A549 (cell line): ENCODE measurements at regions not wholly inside any gene's neighbourhood (a gene's known extent, or its start where the extent isn't known, plus 50 kb on each side); places are given as distances from the start of the nearest gene placed in this dataset.

ENCODE experiments used
- CHD4 ChIP-seq: fragments of 200-600 bp; sonication (generic); IDR thresholded peaks from 2 replicates; pipeline ENCODE4 v1.6.1; 2016; ENCODE audit warnings: antibody characterized with exemption, mild to moderate bottlenecking, borderline replicate concordance
- EP300 ChIP-seq, 2 experiments: fragments of >200 bp; sonication (Bioruptor Twin); formaldehyde crosslinking; IDR thresholded peaks; 2 replicates in 1 of 2; 3 replicates in 1 of 2; pipeline ENCODE4 v1.6.1; 2016 to 2017
- HOXA7 ChIP-seq: fragments of 250-450 bp; sonication (Bioruptor Pico); IDR thresholded peaks from 2 replicates; pipeline ENCODE4 v1.5.0; 2020; ENCODE audit warnings: mild to moderate bottlenecking, moderate library complexity
- MAZ ChIP-seq: fragments of 150-350 bp; IDR thresholded peaks from 2 replicates; pipeline ENCODE4 v1.6.1; 2014; ENCODE audit warnings: antibody characterized with exemption, low read depth, low read length, borderline replicate concordance
- POLR2A ChIP-seq: IDR thresholded peaks from 2 replicates; pipeline ENCODE4 v1.6.1; 2012; ENCODE audit warnings: mild to moderate bottlenecking, low read length
- POLR2AphosphoS2 ChIP-seq: conservative IDR thresholded peaks from 2 replicates; pipeline ENCODE4 v1.6.1; 2012; ENCODE audit warnings: low read length, improper control_type of control experiment, inconsistent platforms
- RAD21 ChIP-seq, 2 experiments: fragments of >200 bp in 1 of 2; sonication (Bioruptor Twin) in 1 of 2; formaldehyde crosslinking in 1 of 2; IDR thresholded peaks in 1 of 2; conservative IDR thresholded peaks in 1 of 2; 2 replicates in 1 of 2; 3 replicates in 1 of 2; pipeline ENCODE4 v1.6.1; 2012 to 2018; ENCODE audit warnings: inconsistent platforms in 1 of 2
- RFX5 ChIP-seq: fragments of 450-650 bp; IDR thresholded peaks from 2 replicates; pipeline ENCODE4 v1.7.1; 2014; ENCODE audit warnings: antibody characterized with exemption, mild to moderate bottlenecking, moderate library complexity
- SMC3 ChIP-seq: fragments of >200 bp; sonication (Bioruptor Twin); formaldehyde crosslinking; IDR thresholded peaks from 3 replicates; pipeline ENCODE4 v1.6.1; 2018; ENCODE audit warnings: inconsistent platforms
- TF ChIP-seq, protein P1 (sequence below): fragments of >200 bp; sonication (Bioruptor Twin); formaldehyde crosslinking; IDR thresholded peaks from 3 replicates; pipeline ENCODE4 v1.5.1; 2016
- TF ChIP-seq, protein P2 (sequence below): fragments of 200-600 bp; sonication (generic); IDR thresholded peaks from 2 replicates; pipeline ENCODE4 v1.6.1; 2016; ENCODE audit warnings: antibody characterized with exemption, mild to moderate bottlenecking, moderate library complexity
- TF ChIP-seq, protein P3 (sequence below): fragments of 250-450 bp; sonication (Bioruptor Pico); IDR thresholded peaks from 2 replicates; pipeline ENCODE4 v1.5.0; 2020; ENCODE audit warnings: low read depth, mild to moderate bottlenecking, moderate library complexity
- TF ChIP-seq, protein P4 (sequence below): IDR thresholded peaks from 2 replicates; pipeline ENCODE4 v1.6.1; 2012
- TF ChIP-seq, protein P5 (sequence below): IDR thresholded peaks from 2 replicates; pipeline ENCODE4 v1.6.1; 2012

DNA sequence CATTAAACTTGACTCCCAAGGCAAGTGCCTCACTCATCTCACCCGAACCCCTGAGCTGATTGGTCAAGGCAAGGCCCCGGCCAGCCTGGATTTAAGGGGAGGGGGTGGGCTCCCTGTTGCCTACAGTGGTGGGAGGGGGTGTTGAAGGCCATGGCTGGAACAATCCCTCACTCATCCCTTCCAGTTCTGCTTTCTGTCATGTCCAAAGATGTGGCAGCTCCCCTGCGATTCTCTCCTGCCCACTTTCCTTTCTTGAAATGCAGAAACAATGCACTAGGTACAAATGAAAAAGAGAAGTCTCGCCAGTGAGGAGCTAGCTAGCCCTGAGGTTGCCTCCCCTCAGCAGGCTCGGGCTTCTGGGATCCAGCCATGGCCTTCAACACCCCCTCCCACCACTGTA is 240.9 kb downstream of the SYK start:
- TF ChIP-seq, protein P1, sequence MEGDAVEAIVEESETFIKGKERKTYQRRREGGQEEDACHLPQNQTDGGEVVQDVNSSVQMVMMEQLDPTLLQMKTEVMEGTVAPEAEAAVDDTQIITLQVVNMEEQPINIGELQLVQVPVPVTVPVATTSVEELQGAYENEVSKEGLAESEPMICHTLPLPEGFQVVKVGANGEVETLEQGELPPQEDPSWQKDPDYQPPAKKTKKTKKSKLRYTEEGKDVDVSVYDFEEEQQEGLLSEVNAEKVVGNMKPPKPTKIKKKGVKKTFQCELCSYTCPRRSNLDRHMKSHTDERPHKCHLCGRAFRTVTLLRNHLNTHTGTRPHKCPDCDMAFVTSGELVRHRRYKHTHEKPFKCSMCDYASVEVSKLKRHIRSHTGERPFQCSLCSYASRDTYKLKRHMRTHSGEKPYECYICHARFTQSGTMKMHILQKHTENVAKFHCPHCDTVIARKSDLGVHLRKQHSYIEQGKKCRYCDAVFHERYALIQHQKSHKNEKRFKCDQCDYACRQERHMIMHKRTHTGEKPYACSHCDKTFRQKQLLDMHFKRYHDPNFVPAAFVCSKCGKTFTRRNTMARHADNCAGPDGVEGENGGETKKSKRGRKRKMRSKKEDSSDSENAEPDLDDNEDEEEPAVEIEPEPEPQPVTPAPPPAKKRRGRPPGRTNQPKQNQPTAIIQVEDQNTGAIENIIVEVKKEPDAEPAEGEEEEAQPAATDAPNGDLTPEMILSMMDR = no peak
- TF ChIP-seq, protein P2, sequence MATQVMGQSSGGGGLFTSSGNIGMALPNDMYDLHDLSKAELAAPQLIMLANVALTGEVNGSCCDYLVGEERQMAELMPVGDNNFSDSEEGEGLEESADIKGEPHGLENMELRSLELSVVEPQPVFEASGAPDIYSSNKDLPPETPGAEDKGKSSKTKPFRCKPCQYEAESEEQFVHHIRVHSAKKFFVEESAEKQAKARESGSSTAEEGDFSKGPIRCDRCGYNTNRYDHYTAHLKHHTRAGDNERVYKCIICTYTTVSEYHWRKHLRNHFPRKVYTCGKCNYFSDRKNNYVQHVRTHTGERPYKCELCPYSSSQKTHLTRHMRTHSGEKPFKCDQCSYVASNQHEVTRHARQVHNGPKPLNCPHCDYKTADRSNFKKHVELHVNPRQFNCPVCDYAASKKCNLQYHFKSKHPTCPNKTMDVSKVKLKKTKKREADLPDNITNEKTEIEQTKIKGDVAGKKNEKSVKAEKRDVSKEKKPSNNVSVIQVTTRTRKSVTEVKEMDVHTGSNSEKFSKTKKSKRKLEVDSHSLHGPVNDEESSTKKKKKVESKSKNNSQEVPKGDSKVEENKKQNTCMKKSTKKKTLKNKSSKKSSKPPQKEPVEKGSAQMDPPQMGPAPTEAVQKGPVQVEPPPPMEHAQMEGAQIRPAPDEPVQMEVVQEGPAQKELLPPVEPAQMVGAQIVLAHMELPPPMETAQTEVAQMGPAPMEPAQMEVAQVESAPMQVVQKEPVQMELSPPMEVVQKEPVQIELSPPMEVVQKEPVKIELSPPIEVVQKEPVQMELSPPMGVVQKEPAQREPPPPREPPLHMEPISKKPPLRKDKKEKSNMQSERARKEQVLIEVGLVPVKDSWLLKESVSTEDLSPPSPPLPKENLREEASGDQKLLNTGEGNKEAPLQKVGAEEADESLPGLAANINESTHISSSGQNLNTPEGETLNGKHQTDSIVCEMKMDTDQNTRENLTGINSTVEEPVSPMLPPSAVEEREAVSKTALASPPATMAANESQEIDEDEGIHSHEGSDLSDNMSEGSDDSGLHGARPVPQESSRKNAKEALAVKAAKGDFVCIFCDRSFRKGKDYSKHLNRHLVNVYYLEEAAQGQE = no peak
- TF ChIP-seq MAZ (no peak), HOXA7 (CRISPR knock-in tag) (no peak), POLR2A (no peak), CHD4 (no peak), POLR2AphosphoS2 (no peak), RFX5 (no peak), EP300 (IDR thresholded peaks at IDR 0.05) (no peak), RAD21 (conservative IDR thresholded peaks at IDR 0.05 in 1 of 2, IDR thresholded peaks at IDR 0.05 in 1 of 2) (no peak), SMC3 (no peak)
- TF ChIP-seq, protein P3, sequence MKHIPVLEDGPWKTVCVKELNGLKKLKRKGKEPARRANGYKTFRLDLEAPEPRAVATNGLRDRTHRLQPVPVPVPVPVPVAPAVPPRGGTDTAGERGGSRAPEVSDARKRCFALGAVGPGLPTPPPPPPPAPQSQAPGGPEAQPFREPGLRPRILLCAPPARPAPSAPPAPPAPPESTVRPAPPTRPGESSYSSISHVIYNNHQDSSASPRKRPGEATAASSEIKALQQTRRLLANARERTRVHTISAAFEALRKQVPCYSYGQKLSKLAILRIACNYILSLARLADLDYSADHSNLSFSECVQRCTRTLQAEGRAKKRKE (CRISPR knock-in tag) = no peak
- TF ChIP-seq, protein P4, sequence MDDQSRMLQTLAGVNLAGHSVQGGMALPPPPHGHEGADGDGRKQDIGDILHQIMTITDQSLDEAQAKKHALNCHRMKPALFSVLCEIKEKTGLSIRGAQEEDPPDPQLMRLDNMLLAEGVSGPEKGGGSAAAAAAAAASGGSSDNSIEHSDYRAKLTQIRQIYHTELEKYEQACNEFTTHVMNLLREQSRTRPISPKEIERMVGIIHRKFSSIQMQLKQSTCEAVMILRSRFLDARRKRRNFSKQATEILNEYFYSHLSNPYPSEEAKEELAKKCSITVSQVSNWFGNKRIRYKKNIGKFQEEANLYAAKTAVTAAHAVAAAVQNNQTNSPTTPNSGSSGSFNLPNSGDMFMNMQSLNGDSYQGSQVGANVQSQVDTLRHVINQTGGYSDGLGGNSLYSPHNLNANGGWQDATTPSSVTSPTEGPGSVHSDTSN = no peak
- TF ChIP-seq, protein P5, sequence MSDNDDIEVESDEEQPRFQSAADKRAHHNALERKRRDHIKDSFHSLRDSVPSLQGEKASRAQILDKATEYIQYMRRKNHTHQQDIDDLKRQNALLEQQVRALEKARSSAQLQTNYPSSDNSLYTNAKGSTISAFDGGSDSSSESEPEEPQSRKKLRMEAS = no peak
